Common myeloid progenitor, CD34-positive (primary cell): ENCODE measurements at regions not wholly inside any gene's neighbourhood (a gene's known extent, or its start where the extent isn't known, plus 50 kb on each side); places are given as distances from the start of the nearest gene placed in this dataset.
A peak's percentile ranks its signal among the peaks of the same experiment; 100 is the strongest.
"Not testable (repeated sequence)": the region's sequence is repeated elsewhere in the genome, so short reads cannot be mapped to it uniquely, and the experiment has no call there.

Experiments
- CTCF ChIA-PET: fragments of 350-600 bp; sonication (Branson Sonifier 250); formaldehyde crosslinking; loops from one replicate; lab custom pipeline; 2021; ENCODE audit warnings: antibody characterized with exemption; lab: Charles Lee
- POLR2A ChIA-PET: fragments of 350-600 bp; sonication (Branson Sonifier 250); formaldehyde crosslinking; loops from one replicate; lab custom pipeline; 2021; ENCODE audit warnings: antibody characterized with exemption; lab: Charles Lee
- DNase-seq, 3 donors: peaks; one replicate each; pipeline versions ENCODE4 v3.0.0 to v3.0.0-alpha.2; 2013
- H3K27ac ChIP-seq, 2 experiments: 1 replicate in 1 of 2; 2 replicates in 1 of 2; pipeline ENCODE4 v1.7.0; 2013; ENCODE audit warnings: inconsistent platforms in 2 of 2, low read length in 2 of 2, mild to moderate bottlenecking in 2 of 2, low read depth in 1 of 2, moderate library complexity in 1 of 2; ENCODE audit not compliant: severe bottlenecking in 2 of 2, insufficient read depth in 1 of 2, poor library complexity in 1 of 2
- H3K27me3 ChIP-seq, 5 experiments: replicated peaks in 2 of 5; 1 replicate in 3 of 5; 2 replicates in 2 of 5; pipeline versions ENCODE4 v1.6.1 to v1.7.0; 2013; ENCODE audit warnings: low read length in 4 of 5, mild to moderate bottlenecking in 2 of 5, moderate library complexity in 2 of 5, inconsistent platforms in 1 of 5; ENCODE audit not compliant: insufficient read depth in 5 of 5, control insufficient read depth in 4 of 5
- H3K36me3 ChIP-seq, 4 experiments: 1 replicate in 2 of 4; 2 replicates in 2 of 4; pipeline versions ENCODE4 v1.6.1 to v1.7.0; 2013; ENCODE audit warnings: low read length in 3 of 4, control low read depth in 1 of 4, mild to moderate bottlenecking in 1 of 4; ENCODE audit not compliant: control insufficient read depth in 4 of 4, insufficient read depth in 4 of 4
- H3K4me1 ChIP-seq, 4 experiments: 1 replicate in 3 of 4; 2 replicates in 1 of 4; pipeline versions ENCODE4 v1.6.1 to v1.7.1; 2013; ENCODE audit warnings: low read length in 3 of 4, mild to moderate bottlenecking in 3 of 4, control low read depth in 1 of 4, inconsistent platforms in 1 of 4, moderate library complexity in 1 of 4; ENCODE audit not compliant: control insufficient read depth in 4 of 4, insufficient read depth in 4 of 4; ENCODE audit errors: control extremely low read depth in 1 of 4
- H3K4me3 ChIP-seq, 7 experiments: 1 replicate in 4 of 7; 2 replicates in 3 of 7; pipeline versions ENCODE4 v1.5.1 to v1.7.0; 2013; ENCODE audit warnings: mild to moderate bottlenecking in 7 of 7, low read length in 6 of 7, moderate library complexity in 6 of 7, inconsistent platforms in 2 of 7, low read depth in 2 of 7, control low read depth in 1 of 7; ENCODE audit not compliant: insufficient read depth in 4 of 7, control insufficient read depth in 1 of 7; ENCODE audit errors: extremely low read depth in 1 of 7
- H3K9me3 ChIP-seq, 5 experiments: 1 replicate in 4 of 5; 2 replicates in 1 of 5; pipeline versions ENCODE4 v1.6.1 to v1.7.1; 2013; ENCODE audit warnings: low read length in 4 of 5, mild to moderate bottlenecking in 2 of 5, inconsistent platforms in 1 of 5, low read depth in 1 of 5, moderate library complexity in 1 of 5; ENCODE audit not compliant: control insufficient read depth in 4 of 5, insufficient read depth in 2 of 5; ENCODE audit errors: control extremely low read depth in 1 of 5
- WGBS: methylation state at CpG from one replicate; pipeline ENCODE4 v1.1.5; 2013; ENCODE audit not compliant: insufficient coverage; 5-methylcytosine and 5-hydroxymethylcytosine counted together

GRCh38 chr13:46498650-46499049 is 54.3 kb upstream of the LRCH1 start:
- Histone ChIP-seq H3K4me3 (no peak overlapping the region), H3K27ac (no peak overlapping the region), H3K9me3 (no peaks in the 10 kb centered on the region), H3K4me1 (no peaks in the 10 kb centered on the region), H3K27me3 (no peaks in the 10 kb centered on the region), H3K36me3 (no peaks in the 10 kb centered on the region)
- POLR2A ChIA-PET: interaction anchor here (0.6 kb wide), 2 partner anchors 105 to 1098 kb away, joined by 3 read pairs; no protein-coding TSS in a partner anchor
- DNase-seq: no peak
- 100% methylated on average over 1 of the region's 3 CpGs for WGBS
- CTCF ChIA-PET: interaction anchor here (1.1 kb wide), 1 partner anchor 53 kb away, joined by 3 read pairs; no protein-coding TSS in a partner anchor

GRCh38 chr13:46496086-46496485 is 56.9 kb upstream of the LRCH1 start:
- no CpG with 5 or more reads among the region's 4 CpGs for WGBS

GRCh38 chr13:46495651-46496050 is 57.3 kb upstream of the LRCH1 start:
- DNase-seq: no peak
- Histone ChIP-seq H3K9me3 (no peaks in the 10 kb centered on the region), H3K4me3 (no peak overlapping the region), H3K27ac (no peak overlapping the region), H3K27me3 (no peaks in the 10 kb centered on the region), H3K4me1 (no peaks in the 10 kb centered on the region), H3K36me3 (no peaks in the 10 kb centered on the region)
- POLR2A ChIA-PET: no interaction called here
- CTCF ChIA-PET: interaction anchor here (1.6 to 3.6 kb wide), 3 partner anchors 35 to 226 kb away, joined by 6 to 55 read pairs (median 6); no protein-coding TSS in a partner anchor
- WGBS: 100% methylated on average over 3 of the region's 4 CpGs

More at GRCh38 chr13:46496086-46496485, 56.9 kb upstream of the LRCH1 start:
- H3K9me3 ChIP-seq: no peaks in the 10 kb centered on the region
- ChIA-PET POLR2A (no interaction called here), CTCF (interaction anchor here (1.6 to 3.6 kb wide), 3 partner anchors 35 to 225 kb away, joined by 6 to 55 read pairs (median 6); no protein-coding TSS in a partner anchor)
- no peaks in the 10 kb centered on the region for H3K4me1 ChIP-seq
- H3K4me3 ChIP-seq: no peak overlapping the region
- H3K27me3 ChIP-seq: no peaks in the 10 kb centered on the region
- H3K36me3 ChIP-seq: no peaks in the 10 kb centered on the region
- H3K27ac ChIP-seq: no peak overlapping the region
- no peak for DNase-seq

GRCh38 chr13:46495066-46495465 is 57.9 kb upstream of the LRCH1 start:
- ChIA-PET CTCF (interaction anchor here (1.0 to 3.6 kb wide), 6 partner anchors 10 to 231 kb away, joined by 4 to 55 read pairs (median 6); no protein-coding TSS in a partner anchor), POLR2A (no interaction called here)
- no peaks in the 10 kb centered on the region for H3K4me1 ChIP-seq
- no peaks in the 10 kb centered on the region for H3K9me3 ChIP-seq
- H3K36me3 ChIP-seq: no peaks in the 10 kb centered on the region
- H3K4me3 ChIP-seq: no peak overlapping the region
- DNase-seq: no peak
- H3K27me3 ChIP-seq: no peaks in the 10 kb centered on the region
- H3K27ac ChIP-seq: no peak overlapping the region

GRCh38 chr13:46492946-46493345 is 60.0 kb upstream of the LRCH1 start:
- Histone ChIP-seq H3K9me3 (peaks cover 0 to under 1% (median 0%) of the 10 kb centered on the region in 5 experiments), H3K4me3 (no peak overlapping the region), H3K4me1 (no peaks in the 10 kb centered on the region), H3K36me3 (no peaks in the 10 kb centered on the region), H3K27ac (no peak overlapping the region), H3K27me3 (no peaks in the 10 kb centered on the region)
- ChIA-PET CTCF (interaction anchor here (1.4 to 3.6 kb wide), 4 partner anchors 8 to 229 kb away, joined by 3 to 55 read pairs (median 4); no protein-coding TSS in a partner anchor), POLR2A (no interaction called here)
- peak; percentile 46 to 67 (median 53) for DNase-seq
- no CpG with 5 or more reads among the region's 1 CpG for WGBS

GRCh38 chr13:46491641-46492040 is 61.3 kb upstream of the LRCH1 start:
- no peaks in the 10 kb centered on the region for H3K27me3 ChIP-seq
- no peak for DNase-seq
- H3K4me3 ChIP-seq: no peak overlapping the region
- H3K9me3 ChIP-seq: peaks cover 0 to 5% (median under 1%) of the 10 kb centered on the region in 5 experiments
- H3K36me3 ChIP-seq: no peaks in the 10 kb centered on the region
- H3K27ac ChIP-seq: no peak overlapping the region
- ChIA-PET CTCF (interaction anchor here (0.6 to 4.4 kb wide), 10 partner anchors 9 to 234 kb away, joined by 3 to 59 read pairs (median 4); no protein-coding TSS in a partner anchor), POLR2A (no interaction called here)
- H3K4me1 ChIP-seq: no peaks in the 10 kb centered on the region
- WGBS: 100% methylated on average over 1 of the region's 4 CpGs

- CTCF ChIA-PET: interaction anchor here (1.0 to 4.4 kb wide), 6 partner anchors 8 to 230 kb away, joined by 3 to 59 read pairs (median 4); no protein-coding TSS in a partner anchor
- H3K4me1 ChIP-seq, H3K36me3 ChIP-seq, H3K9me3 ChIP-seq, POLR2A ChIA-PET, H3K4me3 ChIP-seq, DNase-seq, H3K27me3 ChIP-seq, H3K27ac ChIP-seq: not testable (repeated sequence)
- 98% methylated on average over 14 of the region's 14 CpGs for WGBS
These were observed 62.3 kb upstream of the LRCH1 start for GRCh38 chr13:46490713-46491112.
